Activated T-cell treated with anti-CD3 and anti-CD28 coated beads, Interleukin-2, amount 50 U/mL, for 48 hours (primary cell): ENCODE measurements at regions not wholly inside any gene's neighbourhood (a gene's known extent, or its start where the extent isn't known, plus 50 kb on each side); places are given as distances from the start of the nearest gene placed in this dataset.
"Not testable (repeated sequence)": the region's sequence is repeated elsewhere in the genome, so short reads cannot be mapped to it uniquely, and the experiment has no call there.

ENCODE experiments used
- DNase-seq, 2 experiments: peaks; one replicate each; pipeline ENCODE4 v3.0.0-alpha.2; 2020

DNA sequence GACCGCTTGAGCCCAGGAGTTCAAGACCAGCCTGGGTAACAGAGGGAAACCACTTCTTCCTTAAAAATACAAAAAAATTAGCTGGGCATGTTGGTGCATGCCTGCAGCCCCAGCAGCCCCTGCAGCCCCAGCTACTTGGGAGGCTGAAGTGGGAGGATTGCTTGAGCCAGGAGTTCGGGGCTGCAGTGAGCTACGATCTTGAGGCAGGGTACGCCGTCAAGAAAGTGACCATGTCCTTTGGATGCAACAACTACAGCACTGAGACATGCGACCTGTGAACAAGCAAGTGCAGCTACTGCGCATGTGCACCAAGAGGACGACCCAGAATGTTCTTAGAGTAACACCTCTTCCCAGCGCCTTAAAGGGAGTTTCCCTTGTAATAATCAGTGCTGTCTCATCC lies 66.6 kb upstream of the ZNF479 start:
- DNase-seq, result no peak

DNA sequence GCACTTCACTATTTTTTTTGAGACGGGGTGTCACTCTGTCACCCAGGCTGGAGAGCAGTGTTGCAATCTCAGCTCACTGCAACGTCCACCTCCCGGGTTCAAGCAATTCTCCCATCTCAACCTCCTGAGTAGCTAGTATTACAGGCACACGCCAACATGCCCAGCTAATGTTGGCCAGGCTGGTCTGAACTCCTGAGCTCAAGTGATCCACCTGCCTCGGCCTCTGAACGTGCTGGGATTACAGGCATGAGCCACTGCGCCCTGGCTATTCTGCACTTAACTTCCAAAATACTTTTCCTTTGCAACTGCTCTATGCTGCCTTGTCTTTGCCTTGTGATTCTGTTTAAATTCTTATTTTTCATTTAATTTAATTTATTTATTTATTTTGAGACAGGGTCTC lies 67.0 kb upstream of the ZNF479 start:
- DNase-seq, result no peak

DNA sequence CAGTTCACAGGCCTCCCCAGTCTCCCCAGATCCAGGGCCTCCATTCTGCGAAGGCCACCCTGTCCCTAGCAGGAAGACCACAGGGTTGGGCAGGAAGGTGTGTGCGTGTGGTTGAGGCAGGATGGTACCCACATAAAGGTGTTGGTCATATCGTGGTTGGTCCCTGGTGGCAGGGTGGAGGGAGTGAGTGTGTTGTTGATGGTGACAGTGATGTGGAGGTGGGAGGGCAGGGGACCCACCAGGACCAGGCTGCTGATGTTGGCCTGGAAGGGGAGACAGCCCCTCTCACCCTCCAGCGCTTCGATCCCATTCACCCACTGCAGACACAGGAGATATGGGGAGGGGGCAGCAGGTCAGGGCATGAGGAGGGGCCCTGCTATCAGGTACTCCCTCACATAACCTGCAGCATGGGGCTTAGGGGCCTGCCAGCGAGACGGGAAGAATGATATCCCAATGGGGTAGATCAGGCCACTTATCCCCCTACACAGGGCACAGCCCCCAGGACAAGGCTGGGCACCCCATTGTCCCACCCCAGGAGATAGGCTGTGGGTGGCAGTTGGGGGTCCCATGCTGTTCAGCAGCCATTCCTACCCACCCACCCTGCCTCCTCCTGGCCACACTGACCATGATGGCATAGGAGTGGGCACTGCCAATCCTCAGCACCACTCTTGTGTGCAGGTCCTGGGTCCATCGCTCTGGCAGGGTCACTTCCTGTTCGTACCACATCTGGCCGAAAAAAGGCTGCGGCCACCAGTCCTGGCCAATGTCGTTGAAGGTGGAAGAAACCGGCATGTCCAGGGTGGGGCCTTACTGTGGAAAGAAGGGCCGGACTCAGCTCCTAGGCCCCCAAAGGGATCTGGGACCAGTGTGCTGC lies 69.0 kb upstream of the ZNF479 start:
- no peak for DNase-seq

DNA sequence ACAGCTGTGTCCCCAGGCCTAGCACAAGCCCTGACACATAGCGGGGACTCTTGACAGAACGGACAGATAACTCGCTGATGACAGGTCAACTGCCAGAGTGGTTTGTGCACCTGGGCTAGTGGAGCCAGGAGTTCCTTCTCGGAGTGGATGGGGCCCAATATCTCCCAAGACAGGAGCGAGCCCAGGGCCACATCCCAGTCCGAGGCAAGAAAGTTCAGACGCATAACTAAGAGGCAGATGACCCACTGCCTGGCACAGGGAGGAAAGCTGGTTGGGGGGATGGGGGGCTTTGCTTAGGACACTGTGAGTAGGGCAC lies 69.6 kb upstream of the ZNF479 start:
- DNase-seq, result no peak

DNA sequence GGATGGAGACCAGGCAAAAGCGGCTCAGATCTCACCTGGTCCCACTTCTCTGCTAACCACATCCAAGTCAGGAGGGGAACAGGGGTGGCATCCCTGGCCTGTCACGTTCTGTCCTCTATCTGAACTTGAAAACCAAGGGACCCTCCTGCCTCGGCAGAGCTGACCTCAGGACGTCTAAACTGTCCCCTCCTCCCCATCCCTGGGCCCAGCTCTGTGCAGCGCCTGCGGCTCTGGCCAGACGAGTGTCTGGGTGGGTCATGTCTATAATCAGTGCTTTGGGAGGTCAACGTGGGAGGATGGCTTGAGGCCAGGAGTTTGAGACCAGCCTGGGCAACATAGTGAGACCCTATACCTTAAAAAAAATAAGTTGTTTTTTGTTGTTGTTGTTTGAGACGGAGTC lies 70.0 kb upstream of the ZNF479 start:
- no peak for DNase-seq

DNA sequence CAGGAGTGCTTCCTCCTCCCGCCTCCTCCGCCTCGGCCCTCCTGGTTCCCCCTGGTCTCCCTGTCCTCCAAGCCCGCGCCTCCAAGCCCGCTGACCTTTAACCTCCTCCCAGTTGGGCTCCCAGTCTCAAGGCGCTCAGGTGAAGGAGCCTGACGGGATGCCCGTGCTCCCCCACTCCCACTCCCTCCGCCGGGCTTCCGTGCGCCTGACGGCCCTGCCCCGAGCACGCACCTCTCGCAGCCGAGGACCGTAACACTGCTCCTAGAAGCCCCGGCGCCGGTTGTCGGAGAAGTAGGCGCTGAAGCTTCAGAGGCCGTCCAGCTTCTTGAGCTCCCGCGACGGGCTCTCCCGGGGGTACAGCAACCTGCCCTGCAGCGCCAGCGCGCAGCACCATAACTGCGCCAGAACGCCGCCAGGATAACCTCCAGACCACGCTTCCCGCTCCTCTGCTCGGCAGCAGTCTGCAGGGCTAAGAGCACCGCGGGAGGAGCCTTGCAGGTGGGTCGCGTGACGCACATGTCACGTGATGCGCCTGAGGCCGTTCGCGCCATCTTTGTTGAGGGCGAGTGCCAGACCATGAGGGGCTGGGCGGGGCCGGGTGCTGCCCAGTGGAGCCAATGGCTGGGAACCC lies 71.0 kb upstream of the ZNF479 start:
- no peak for DNase-seq

DNA sequence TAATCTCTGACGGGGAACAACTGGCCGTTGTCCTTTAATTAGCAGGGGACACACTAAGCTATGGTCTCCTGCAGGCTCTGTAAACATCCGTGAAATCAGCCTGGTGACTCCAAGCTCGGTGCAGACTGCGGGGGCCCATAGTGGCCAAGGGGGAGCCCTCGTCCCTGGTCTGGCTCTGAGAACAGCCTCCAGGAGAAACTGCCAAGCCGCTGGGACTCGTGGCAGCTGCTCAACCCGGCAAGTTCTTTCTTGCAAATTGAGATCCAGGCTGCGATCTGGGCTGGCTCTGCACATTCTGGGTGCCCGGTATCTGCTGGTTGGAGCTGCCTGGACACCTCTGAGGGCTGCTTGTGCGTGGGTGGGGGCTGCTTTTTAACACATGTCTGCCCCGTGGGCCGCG lies 71.6 kb upstream of the ZNF479 start:
- not testable (repeated sequence) for DNase-seq

DNA sequence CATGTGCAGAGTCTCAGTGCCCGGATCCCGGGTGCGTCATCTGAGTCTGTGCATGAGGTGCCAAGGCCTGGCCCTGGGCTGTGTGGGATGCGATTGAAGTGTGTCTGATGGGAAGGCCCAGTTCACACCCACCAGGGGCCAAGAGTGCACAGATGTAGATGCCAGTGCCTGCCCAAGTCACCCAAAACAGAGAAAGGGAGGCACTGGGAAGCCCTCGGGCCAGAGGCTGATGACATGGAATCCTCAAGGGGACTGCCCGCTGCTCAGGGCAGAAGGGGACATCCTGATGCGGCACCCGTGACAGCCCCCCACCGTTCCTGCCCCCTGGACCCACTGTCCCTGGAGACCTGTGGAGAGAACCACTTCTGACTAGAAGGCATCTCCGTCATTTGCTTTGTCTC lies 72.2 kb upstream of the ZNF479 start:
- no peak for DNase-seq

DNA sequence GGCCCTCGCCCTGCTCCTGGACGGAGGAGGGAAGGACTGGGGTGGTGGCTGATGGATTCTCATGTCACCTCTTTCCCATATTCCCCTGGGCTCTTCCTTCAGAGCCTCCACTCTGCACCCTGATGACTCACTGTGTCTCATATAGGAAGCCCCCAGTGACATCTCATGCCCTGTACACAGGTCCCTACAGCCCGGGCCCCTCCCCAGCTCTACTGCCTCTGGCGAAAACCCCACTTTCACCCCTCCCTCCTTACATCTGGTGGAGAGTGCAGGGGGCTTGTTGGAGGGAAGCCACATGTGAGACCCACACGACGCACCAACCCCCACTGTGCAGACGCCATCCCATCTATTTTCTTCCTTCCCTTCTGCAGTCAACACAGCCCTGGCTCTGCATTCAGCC lies 72.8 kb upstream of the ZNF479 start:
- no peak for DNase-seq

DNA sequence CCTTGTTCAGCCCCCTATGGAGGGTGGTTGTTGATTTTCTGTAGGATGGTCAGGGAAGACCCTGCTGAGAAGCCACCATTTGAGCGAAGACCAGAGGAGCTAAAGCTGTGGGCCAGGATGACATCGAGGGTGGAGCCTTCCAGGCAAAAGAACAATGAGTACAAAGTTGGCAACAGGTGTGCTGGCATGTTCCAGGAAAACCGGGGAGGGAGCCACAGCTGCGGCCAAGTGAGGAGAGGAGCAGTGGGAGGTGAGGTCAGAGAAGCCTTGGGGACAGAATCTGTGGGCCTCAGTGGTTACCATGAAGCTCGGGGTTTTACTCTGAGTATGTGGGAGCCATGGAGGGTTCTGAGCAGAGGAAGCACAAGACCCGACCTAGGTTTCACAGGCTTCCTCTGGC lies 75.6 kb upstream of the ZNF479 start:
- DNase-seq, result no peak

DNA sequence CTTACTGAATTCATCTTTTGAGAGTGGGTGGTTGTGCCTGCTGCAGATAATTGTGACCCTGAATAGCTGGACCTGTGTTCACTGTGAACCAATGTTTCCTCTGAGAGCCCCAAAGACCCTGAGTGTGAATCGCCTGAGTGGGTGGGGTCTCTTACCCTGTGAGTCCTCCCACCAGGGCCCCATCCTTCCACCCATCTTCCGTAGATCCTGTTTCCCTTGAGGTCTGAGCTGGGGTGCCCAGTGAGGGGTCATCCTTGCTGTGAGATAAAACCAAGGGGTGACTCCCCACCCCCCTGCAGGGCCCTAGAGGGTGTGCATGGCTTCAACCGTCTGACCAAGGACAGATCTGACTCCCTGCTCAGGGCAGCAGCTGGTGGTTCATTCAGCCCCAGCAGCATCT lies 78.0 kb upstream of the ZNF479 start:
- no peak for DNase-seq

DNA sequence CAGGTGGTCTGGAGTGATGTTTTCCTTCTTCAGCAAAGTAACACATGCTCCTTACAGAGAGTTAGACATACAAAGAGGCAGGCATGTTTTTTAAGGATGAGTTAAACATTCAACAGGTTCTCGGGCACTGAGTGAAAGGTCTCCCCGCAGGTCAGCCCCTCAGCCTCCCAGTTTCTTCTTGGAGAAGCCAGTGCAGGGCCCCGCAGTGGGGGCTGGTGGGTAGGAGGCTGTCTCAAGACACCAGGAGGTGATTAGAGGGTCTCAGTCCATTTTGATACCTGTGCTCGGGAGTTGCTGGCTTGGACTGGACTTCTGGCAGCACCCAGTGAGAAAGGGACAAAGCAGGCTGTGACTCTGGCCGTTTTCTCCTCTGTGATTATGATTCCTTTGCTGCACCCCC lies 78.6 kb upstream of the ZNF479 start:
- no peak for DNase-seq

DNA sequence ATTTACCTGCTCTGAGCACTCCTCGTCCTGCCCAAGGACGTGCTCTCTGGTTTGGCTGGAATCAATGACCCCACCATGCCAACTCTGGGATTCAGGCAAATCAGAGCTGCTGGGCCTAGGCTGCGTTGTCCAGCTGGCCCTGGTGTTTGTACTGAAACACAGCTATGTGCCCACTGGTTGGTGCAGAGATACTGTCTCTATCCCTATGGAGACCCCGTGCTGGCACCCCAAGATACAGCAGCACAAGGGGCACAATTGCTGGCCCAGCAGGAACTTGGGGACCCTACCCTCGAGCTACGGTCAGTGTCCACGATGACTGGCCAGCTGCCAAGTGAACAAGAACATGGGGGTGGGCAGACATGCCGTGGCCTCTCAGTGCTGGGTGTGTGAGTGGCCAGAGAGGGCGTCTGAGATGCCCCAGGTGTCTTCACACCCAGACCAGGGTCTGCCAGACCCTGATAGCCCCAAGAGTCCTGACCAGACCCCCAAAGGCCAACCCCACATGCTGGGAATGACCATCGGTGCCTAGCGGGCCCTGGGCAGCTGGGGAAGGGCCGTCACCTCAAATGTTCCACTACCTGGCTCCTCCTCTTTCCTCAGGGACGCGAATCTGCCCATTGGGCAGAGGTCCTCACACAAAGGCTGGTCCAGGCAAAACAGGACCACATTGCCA lies 79.3 kb upstream of the ZNF479 start:
- no peak for DNase-seq

DNA sequence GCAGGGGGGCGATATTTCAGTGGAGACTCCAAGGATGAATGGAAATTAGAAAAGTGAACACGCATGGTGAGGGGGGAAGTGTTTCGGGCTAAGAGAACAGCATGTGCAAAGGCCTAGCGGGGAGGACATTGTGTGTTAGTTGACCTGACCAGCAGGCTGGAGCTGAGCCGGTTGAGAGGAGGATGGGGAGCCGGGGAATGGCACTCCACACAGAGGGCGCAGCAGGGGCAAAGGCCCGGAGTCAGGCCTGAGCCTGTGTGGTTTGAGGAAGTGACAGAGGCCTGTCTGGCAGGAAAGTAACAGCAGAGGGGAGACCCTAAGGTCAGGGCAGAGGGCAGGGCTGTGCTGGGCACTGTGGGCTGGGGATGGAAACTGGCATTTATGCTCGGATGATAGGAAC lies 83.2 kb upstream of the ZNF479 start:
- no peak for DNase-seq

DNA sequence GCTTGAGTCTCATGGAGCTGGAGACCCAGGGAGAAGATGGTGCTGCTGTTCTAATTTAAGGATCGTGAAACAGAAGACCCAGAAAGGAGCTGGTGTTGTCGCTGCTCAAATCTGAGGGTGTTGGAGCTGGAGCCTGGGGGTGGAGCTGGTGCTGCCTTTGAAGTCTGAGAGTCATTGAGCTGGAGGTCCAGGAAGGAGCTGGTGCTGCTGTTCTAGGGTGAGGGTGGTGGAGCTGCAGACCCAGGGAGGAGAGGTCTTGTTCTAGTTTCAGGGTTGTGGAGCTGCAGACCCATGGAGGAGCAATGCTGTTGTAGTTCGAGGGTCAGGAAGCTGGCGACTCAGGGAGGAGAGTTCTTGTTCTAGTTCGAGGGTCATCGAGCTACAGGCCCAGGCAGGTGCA lies 84.1 kb upstream of the ZNF479 start:
- no peak for DNase-seq

DNA sequence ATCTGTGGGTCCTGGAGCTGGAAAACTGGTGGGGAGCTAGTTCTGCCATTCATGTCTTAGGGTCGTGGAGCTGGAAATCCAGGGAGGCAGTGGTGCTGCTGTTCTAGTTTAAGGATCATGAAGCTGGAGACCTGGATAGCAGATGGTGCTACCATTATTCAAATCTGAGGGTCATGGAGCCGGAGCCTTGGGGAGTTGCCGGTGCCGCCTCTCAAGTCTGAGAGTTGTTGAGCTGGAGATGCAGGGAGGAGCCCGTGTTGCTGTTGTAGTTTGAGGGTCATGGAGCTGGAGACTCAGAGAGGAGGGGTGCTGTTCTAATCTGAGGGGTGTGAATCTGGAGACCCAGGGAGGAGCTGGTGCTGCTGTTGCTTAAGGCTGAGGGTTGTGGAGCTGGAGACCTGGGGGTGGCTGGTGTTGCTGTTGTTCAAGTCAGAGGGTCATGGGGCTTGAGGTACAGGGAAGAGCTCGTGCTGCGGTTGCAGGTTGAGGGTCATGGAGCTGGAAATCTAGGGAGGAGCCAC lies 86.0 kb upstream of the ZNF479 start:
- no peak for DNase-seq

DNA sequence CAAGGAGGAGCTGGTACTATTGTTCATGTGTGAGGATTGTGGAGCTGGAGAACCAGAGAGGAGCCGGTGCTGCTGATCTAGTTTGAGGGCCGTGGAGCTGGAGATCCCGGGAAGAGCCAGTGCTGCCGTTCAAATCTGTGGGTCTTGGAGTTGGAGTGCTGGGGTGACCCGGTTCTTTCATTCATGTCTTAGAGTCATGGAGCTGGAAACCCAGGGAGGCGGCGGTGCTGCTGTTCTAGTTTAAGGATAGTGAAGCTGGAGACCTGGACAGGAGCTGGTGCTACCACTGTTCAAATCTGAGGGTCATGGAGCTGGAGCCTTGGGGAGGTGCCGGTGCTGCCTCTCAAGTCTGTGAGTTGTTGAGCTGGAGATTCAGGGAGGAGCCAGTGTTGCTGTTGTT lies 88.5 kb upstream of the ZNF479 start:
- DNase-seq, result no peak

DNA sequence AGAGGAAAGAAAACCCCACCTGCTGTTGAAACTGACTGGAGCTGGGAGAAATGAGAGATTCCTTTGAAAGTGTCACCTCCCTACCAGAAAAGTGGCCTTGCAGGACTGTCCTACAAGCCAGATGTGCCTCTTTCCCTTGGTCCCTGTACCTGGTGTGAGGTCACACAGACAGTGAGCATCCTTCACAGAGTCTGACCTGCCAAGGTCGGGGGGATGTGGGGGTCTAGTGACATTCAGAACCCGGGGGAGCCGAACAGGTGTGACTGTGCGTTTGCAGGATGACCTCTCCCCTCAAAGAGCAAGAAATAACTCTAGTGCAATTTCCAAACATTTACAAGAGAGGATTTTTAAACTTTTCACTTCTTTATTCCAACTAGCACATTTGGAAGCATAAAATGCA lies 93.4 kb upstream of the ZNF479 start:
- DNase-seq, result no peak

DNA sequence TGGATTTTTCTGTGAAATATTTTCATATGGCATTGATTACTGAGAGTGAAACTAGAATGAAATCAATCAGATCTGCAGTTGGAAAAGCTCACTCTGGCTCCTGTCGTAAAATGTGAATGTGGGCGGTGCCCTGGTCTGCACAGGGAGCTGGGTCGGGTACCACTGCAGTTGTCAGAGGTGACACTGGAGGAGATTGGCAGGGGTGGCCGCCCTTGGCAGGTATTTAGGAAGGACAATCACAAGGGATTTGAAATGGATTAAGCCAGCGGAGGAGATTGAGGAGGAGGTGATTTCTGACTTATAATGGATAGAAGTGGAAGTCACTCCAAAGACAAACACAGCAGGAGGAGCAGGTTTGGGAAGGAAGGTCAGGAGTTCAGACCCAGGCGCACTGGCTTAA lies 109.0 kb upstream of the ZNF479 start:
- DNase-seq, result not testable (repeated sequence)

DNA sequence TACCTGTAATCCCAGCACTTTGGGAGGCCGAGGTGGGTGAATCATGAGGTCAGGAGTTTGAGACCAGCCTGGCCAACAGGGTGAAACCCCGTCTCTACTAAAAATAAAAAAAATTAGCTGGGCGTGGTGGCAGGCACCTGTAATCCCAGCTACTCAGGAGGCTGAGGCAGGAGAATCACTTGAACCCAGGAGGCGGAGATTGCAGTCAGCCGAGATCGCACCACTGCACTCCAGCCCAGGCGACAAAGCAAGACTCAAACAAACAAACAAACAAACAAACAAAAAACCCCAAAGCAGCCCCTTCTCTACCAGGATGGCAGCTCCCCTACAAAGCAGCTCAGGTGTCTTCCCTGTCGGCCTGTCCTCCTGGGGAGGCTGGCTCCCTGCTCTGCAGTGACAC lies 111.3 kb upstream of the ZNF479 start:
- DNase-seq, result not testable (repeated sequence)

DNA sequence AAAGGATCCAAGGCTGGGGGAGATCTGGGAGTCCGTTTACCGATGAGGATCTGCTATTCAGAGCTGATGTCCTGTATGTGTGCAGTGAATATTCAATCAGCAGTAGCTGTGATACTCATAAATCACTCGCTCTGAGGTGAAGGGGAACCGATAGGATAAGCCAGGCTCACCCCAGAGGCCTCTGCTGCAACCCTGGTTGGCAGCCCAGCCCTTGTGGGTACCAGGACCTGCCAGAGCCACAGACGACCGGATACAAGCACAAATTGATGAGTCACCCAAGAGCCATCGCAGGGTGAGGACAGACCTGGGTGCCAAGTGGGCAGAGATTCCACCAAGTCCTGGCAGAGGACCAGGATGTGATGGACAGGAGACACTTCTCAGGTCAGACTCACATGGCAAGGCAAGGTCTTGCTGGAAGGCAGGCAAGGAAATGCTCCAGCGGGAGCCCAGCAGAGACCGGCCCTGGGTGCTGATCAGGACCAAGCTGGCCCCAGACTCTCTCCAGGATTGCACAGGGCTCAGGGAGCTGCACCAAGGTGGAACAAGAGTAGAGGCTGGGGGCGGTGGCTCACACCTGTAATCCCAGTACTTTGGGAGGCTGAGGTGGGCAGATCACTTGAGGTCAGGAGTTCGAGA lies 112.2 kb upstream of the ZNF479 start:
- DNase-seq, result not testable (repeated sequence)

DNA sequence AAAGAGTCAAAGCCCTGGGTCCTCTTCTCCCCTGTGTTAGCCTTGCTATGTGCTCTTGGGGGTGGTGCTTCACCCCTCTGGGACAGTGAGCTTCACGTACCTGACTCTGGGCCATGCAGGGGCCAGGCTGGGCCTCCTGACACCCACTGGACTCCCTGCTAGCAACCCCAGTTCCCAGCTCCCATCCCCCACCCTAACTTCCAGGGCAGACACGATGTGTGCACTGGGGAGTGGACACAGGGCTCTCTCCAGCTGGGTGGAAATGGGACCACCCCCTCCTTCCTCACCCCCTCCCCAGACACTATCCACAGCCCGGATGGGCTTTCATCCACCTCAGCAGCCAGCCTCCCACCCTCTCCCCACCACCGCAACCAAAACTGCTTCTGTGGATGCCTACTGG lies 113.0 kb upstream of the ZNF479 start:
- DNase-seq, result no peak

DNA sequence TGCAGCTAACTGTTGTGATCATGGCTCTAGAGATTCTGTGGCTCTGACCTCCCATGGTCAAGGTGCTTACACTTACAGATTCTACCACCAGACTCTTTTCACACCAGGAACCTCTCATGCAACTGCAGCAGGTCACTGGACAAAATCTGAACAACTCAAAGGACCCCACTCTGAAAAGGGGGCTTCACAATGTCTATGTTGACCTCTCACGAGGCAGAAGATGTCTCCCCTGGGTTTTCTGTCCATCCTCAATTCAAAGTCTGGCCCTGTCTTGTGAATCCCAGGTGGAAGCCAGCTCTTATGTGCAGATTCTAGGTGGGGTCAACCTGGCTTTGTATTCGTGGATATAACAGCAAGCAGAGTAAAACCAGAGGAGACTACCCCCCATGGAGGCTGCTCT lies 118.6 kb upstream of the ZNF479 start:
- no peak for DNase-seq
